ENCODE measurements at regions not wholly inside any gene's neighbourhood (a gene's known extent, or its start where the extent isn't known, plus 50 kb on each side); places are given as distances from the start of the nearest gene placed in this dataset.

DNA sequence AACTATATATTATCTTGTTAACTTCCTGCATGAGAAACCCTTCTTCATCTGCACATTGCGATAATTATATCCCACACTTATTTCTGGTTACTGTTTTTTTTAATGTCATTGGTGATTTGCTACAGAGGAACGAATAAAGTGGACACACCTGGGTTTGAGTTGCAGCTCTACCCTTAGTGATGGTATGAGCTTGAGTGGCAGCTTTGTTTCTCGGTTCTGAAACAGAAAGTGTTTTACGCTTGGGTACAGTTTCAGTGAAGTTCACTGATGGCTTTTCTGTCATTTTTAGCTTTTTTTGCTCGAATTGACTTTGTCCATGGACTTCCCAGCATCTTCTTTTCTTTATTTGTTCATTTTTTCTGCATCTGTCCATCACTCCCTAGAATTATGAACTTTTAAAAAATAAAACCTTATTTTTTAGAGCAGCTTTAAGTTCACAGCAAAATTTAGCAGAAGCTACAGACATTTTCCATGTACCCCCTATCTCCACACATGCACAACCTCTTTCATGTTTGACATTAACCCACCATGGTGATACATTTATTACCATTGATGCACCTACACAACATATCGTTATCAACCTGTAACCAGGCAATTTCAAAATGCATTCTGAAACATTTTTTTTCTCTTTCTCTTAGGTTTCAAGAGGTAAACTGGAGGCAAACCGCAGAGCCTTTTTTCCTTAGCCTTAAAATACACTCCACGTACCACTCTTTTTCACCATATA lies 1041.6 kb upstream of the PRKX start:
- H3K9me3 ChIP-seq (ENCODE audit: low read length), result no peaks in the 10 kb centered on the region
- H3K27ac ChIP-seq (ENCODE audit: low read length), result no peak overlapping the region
- H3K4me3 ChIP-seq (ENCODE audit: low read length), result no peak overlapping the region
- H3K9ac ChIP-seq (ENCODE audit: low read length), result no peak overlapping the region
- TF ChIP-seq SMC3 (conservative IDR thresholded peaks at IDR 0.05; ENCODE audit: poor library complexity) (no peak), CTCF (IDR thresholded peaks at IDR 0.05; ENCODE audit: poor library complexity, severe bottlenecking) (no peak), RAD21 (conservative IDR thresholded peaks at IDR 0.05) (no peak), REST (IDR thresholded peaks at IDR 0.05; ENCODE audit: borderline replicate concordance) (no peak)
- H3K27me3 ChIP-seq (ENCODE audit: insufficient read depth, low read depth, low read length), result no peaks in the 10 kb centered on the region
- H4K20me1 ChIP-seq (ENCODE audit: insufficient read depth), result no peaks in the 10 kb centered on the region
- no peak overlapping the region for H2AFZ ChIP-seq (ENCODE audit: low read depth, low read length)
- H3K36me3 ChIP-seq (ENCODE audit: insufficient read depth, low read length), result no peaks in the 10 kb centered on the region
- H3K4me2 ChIP-seq (ENCODE audit: low read length), result no peak overlapping the region
- no peaks in the 10 kb centered on the region for H3F3A ChIP-seq (ENCODE audit: insufficient read depth, low read length, poor library complexity, severe bottlenecking)
- no peaks in the 10 kb centered on the region for H3K9me2 ChIP-seq (ENCODE audit: insufficient read depth, low read length)
- H3K79me2 ChIP-seq (replicated peaks; ENCODE audit: insufficient read depth, low read length), result no peaks in the 10 kb centered on the region

DNA sequence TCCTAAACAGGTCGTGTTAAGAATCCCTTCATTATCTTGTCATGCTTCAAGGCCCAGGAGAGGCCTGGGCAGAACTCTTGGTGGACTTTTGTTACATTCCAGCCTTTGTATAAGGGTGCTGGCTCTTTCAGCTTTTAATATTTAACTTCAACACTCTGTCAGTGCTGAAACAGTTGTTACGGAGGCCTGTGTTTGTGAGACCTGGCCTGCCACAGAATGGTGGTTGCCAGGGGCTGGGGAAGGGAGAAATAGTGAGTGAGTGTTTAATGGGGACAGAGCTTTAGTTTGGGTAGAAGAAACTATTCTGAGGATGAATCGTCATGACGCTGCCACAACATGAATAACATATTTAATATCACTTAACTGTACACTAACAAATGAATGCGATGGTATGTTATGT lies 1027.6 kb upstream of the PRKX start:
- Histone ChIP-seq H2AFZ (ENCODE audit: low read depth, low read length) (no peak overlapping the region), H3K79me2 (replicated peaks; ENCODE audit: insufficient read depth, low read length) (no peaks in the 10 kb centered on the region), H3K27me3 (ENCODE audit: insufficient read depth, low read depth, low read length) (no peaks in the 10 kb centered on the region), H3F3A (ENCODE audit: insufficient read depth, low read length, poor library complexity, severe bottlenecking) (no peaks in the 10 kb centered on the region), H3K4me2 (ENCODE audit: low read length) (no peak overlapping the region), H4K20me1 (ENCODE audit: insufficient read depth) (no peaks in the 10 kb centered on the region), H3K9me2 (ENCODE audit: insufficient read depth, low read length) (no peaks in the 10 kb centered on the region), H3K27ac (ENCODE audit: low read length) (no peak overlapping the region), H3K36me3 (ENCODE audit: insufficient read depth, low read length) (no peaks in the 10 kb centered on the region), H3K9me3 (ENCODE audit: low read length) (no peaks in the 10 kb centered on the region), H3K9ac (ENCODE audit: low read length) (no peak overlapping the region), H3K4me3 (ENCODE audit: low read length) (no peak overlapping the region)
- TF ChIP-seq POLR2AphosphoS5 (IDR thresholded peaks at IDR 0.05), result no peak
- no peak for TF ChIP-seq EZH2 (IDR thresholded peaks at IDR 0.05; ENCODE audit: borderline replicate concordance, insufficient read depth, low read length, poor library complexity, severe bottlenecking)
- no peak for TF ChIP-seq MXI1 (conservative IDR thresholded peaks at IDR 0.05; ENCODE audit: poor library complexity, severe bottlenecking)
- no peak for TF ChIP-seq RAD21 (conservative IDR thresholded peaks at IDR 0.05)
- no peak for TF ChIP-seq TAF1 (IDR thresholded peaks at IDR 0.05; ENCODE audit: low read depth)
- no peak for TF ChIP-seq SMC3 (conservative IDR thresholded peaks at IDR 0.05; ENCODE audit: poor library complexity)
- TF ChIP-seq EP300 (conservative IDR thresholded peaks at IDR 0.05; ENCODE audit: poor library complexity, severe bottlenecking), result no peak
- no peak for TF ChIP-seq CTCF (IDR thresholded peaks at IDR 0.05; ENCODE audit: poor library complexity, severe bottlenecking)
- TF ChIP-seq REST (IDR thresholded peaks at IDR 0.05; ENCODE audit: borderline replicate concordance), result no peak

Data from neural cell (in vitro differentiated cells).